Midbrain (tissue), 1 donor: ENCODE measurements at regions not wholly inside any gene's neighbourhood (a gene's known extent, or its start where the extent isn't known, plus 50 kb on each side); places are given as distances from the start of the nearest gene placed in this dataset.

ENCODE experiments used
- DNase-seq: peaks from one replicate; lab custom pipeline; 2025; lab: John Stamatoyannopoulos, UW

GRCh38 chr3:8200996-8201395, 300.6 kb upstream of the LMCD1 start:
- no peak for DNase-seq

- no peak for DNase-seq
Observed at GRCh38 chr3:8201886-8202285, 299.7 kb upstream of the LMCD1 start.

DNA sequence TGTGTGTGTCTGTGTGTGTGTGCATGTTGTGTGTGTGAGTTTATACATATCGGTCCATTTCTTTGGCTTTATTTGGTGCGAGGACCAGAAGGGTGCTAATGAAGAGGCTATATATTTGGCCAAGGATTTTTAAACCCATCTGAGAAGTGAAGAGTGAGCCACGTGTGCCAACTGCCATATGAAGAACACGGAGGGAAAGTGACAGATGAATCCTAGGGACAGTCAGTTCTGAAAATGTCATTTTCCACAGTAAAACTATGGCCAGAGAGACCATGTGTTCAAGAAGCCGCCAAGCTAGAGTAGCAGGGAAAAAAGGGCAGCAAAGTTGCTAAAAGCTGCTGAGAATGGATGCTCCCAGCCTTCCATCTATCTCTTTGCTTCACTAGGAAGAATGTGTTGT, 297.3 kb upstream of the LMCD1 start:
- no peak for DNase-seq

GRCh38 chr3:8204853-8205650, 296.6 kb upstream of the LMCD1 start:
- DNase-seq, result no peak

DNA sequence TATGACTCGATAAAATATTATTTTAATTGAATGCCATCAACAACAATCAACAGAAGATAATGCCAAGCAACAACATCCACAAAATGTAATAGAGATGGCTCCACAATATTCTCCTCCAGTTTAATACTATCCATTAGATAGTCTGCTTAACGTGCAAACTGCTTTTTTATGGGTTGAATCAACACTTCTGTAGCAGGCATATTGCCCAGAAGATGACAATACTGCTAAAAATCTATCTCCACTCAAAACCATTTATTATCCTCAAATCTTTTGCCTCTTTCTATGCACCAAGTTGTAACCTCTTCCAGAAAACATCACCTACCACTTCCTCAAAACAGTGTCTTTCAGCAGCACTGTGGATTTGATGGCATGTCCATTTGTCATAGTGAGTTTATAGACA, 295.7 kb upstream of the LMCD1 start:
- no peak for DNase-seq

DNA sequence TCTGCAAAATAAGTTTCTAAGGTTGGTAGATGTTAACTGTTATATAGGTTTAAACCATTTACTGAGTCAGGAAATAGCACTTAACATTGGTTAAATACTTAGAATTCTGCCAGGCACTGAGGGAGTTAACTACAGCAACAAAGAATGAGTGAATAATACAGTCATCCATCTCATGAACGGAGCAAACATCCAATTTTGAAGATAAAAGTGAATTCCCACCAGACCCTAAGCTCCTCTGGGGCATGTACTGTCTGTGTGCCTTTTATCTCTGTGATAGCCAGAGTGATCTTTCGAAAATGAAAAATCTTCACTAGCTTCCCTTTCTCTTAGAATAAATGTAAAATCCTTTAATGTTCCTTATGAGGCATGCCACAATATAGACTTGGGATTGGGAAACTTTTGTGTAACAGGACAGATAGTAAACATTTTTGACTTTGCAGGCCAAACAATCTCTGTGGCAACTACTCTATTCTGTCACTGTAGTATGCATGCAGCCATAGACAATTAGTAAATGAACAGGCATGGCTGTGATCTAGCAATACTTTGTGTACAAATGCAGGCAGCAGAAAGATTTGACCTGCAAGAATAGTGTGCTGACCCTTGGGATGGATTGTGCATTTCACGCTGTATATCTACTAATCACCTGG, 294.5 kb upstream of the LMCD1 start:
- no peak for DNase-seq

GRCh38 chr3:8210882-8211341, 290.7 kb upstream of the LMCD1 start:
- no peak for DNase-seq

GRCh38 chr3:8212794-8213193, 288.8 kb upstream of the LMCD1 start:
- DNase-seq, result no peak

DNA sequence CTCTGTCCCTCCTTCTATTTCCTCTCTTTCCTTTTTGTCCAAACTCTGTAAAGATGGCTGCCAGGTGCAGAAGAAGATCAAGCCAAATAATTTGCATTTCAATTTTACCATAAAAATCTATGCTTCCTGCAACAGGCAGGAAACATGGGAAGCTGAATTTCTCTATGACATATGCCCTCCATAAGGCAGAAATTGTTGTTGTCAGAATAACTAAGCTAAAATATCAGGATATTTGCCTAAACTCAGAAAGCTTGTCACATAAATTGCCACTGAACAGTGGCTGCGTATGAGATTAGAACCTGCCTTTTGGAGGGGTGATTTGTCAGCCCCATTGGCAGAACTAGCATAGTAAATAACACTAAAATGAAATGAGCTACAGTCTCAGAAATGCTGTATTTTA, 288.3 kb upstream of the LMCD1 start:
- DNase-seq, result no peak

DNA sequence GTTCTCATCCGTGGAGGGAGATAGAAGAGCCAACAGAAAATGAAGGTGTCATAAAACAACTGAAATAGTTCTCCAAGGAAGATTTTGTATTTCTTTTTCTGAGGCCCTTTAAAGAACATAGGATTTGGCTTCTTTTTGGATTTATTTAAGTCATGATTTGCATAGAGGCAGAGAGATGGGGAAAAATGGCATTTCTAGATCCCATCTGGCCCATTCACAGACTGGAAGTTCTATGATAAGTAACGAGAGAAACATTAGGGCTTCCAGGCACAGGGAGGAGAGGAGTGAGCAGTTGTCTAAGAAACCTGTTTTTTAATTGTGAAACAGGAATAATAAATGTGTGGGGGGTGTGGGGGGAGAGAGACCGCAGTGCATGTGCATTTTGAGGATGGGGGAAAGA, 285.8 kb upstream of the LMCD1 start:
- no peak for DNase-seq

DNA sequence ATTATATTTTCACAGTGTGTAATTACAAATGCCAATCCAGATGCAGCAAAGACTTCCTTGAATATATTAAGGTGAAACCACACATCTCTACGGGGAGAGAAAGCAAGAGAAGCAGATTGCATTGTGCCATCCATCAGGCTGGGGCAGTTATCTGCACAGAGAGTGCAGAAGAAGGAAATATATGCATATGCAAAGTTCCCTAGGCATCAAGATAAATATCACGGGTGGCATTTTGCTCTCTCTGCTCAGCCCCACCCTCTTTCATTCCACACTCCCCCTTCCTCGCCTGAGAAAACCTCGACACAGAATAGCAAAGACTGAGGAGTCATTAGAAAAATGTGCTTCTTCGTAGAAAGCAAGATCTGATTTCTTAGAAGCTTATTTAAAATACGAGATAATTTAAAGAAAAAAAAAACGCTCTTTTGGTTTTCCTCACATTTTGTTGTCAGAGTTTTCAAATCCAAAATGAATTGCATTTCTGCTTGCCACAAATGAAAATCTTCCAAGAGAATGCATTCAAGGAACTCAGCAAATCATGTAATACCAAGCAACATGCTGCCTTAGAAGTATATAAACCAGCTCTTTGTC, 283.2 kb upstream of the LMCD1 start:
- DNase-seq, result no peak

- no peak for DNase-seq
Observed at GRCh38 chr3:8220291-8220690, 281.3 kb upstream of the LMCD1 start.

- no peak for DNase-seq
Observed at GRCh38 chr3:8223766-8224165, 277.9 kb upstream of the LMCD1 start.

DNA sequence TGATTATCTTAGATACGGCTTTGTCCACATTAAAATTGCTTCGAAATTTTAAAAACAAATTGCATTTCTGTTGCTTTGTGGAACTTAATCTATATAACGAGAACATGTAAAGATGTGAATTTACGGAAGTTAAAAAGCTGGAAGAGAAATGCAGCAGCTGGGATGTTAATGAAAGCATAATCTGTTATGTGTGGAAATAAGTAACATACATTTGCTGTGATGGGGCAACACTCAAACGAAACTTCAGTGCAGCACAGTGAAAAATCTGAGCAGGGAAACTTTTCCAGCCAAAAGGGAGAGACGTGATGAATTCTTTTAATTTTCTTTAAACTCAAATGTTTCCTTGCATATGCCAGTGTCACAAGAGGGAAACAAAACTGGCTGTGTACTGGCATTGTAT, 276.7 kb upstream of the LMCD1 start:
- no peak for DNase-seq

DNA sequence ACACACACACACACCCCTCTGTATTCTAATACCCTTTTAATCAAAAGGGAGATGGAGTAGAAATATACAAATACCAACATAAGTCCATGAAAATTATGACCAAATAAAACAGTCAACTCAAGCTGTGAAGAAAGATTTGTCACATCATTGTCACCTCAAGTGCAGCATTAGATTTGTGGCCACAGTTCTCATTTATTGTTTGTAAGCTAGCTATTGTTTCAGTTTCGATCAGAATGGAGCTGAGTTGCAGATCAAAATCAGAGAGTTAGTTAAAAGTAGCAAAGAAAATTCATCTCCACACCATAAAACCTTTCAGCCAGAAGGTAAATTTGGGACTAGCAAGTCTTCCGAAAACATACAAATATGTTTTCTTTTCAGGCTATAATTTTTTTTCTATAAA, 267.7 kb upstream of the LMCD1 start:
- DNase-seq, result no peak

DNA sequence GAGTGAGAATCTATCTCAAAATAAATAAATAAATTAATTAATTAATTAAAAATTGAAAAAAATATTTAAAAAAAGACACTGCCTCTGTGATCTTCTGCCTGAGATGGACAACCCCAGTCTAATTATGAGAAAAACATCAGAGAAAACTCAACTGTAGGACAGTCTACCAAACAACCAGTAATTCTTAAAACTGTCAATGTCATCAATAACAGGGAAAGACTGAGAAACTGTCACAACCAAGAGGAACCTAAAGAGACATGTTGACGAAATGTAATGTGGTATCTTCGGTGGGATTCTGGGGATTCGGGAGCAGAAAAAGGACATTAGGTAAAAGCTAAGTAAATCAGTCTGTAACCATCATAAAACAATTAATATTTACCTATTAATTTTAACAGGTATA, 265.4 kb upstream of the LMCD1 start:
- no peak for DNase-seq

- no peak for DNase-seq
Observed at GRCh38 chr3:8237893-8238292, 263.7 kb upstream of the LMCD1 start.

GRCh38 chr3:8238432-8238831, 263.2 kb upstream of the LMCD1 start:
- no peak for DNase-seq

- DNase-seq, result no peak
Observed at GRCh38 chr3:8239095-8239494, 262.5 kb upstream of the LMCD1 start.

- DNase-seq, result peak; percentile 23
Observed at GRCh38 chr3:8239718-8240695, 261.6 kb upstream of the LMCD1 start.

DNA sequence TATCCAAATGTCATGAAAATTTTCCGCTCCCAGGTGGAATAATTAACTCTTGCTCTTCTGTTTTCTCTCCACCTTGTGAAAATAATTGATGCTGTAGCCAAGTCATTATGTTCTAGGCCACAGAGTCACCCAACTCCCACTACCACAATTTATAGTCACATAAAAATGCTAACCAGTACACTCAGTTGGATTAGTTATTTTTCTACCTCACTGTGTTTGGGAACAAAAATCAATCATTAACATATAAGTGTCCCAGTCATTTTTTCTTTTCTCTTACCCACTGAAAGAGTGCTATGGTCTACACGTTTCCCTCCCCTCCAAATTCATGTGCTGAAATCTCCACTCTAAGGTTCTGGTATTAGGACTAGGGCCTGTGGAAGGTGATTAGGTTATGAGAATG, 255.6 kb upstream of the LMCD1 start:
- DNase-seq, result no peak

GRCh38 chr3:8253201-8253600, 248.4 kb upstream of the LMCD1 start:
- no peak for DNase-seq
